ENCODE measurements at regions not wholly inside any gene's neighbourhood (a gene's known extent, or its start where the extent isn't known, plus 50 kb on each side); places are given as distances from the start of the nearest gene placed in this dataset.

GRCh38 chr21:25381936-25382452, 225.3 kb downstream of the MRPL39 start:
- no peak for DNase-seq (ENCODE audit: low read depth in 2 of 2)

DNA sequence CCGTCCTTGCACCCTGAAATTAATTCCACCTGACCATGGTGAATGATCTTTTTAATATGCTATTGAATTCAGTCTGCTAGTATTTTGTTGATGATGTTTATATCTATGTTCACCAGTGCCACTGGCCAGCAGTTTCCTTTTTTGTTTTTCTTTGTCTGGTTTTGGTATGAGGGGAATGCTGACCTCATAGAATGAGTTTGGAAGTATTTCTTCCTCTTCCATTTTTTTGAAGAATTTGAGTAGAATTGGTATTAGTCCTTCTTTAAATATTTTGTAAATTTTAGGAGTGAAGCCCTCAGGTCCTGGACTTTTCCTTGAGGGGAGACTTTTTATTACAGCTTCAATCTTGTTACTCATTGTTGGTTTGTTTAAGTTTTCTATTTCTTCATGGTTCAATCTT, 231.6 kb downstream of the MRPL39 start:
- no peak for DNase-seq (ENCODE audit: low read depth in 2 of 2)

GRCh38 chr21:25373126-25374082, 233.9 kb downstream of the MRPL39 start:
- no peak for DNase-seq (ENCODE audit: low read depth in 2 of 2)

- no peak for DNase-seq (ENCODE audit: low read depth in 2 of 2)
Measured at GRCh38 chr21:25371841-25372425, 235.3 kb downstream of the MRPL39 start.

- DNase-seq (ENCODE audit: low read depth in 2 of 2): peak; percentile 16 to 25
Measured at GRCh38 chr21:25370311-25370744, 237.0 kb downstream of the MRPL39 start.

DNA sequence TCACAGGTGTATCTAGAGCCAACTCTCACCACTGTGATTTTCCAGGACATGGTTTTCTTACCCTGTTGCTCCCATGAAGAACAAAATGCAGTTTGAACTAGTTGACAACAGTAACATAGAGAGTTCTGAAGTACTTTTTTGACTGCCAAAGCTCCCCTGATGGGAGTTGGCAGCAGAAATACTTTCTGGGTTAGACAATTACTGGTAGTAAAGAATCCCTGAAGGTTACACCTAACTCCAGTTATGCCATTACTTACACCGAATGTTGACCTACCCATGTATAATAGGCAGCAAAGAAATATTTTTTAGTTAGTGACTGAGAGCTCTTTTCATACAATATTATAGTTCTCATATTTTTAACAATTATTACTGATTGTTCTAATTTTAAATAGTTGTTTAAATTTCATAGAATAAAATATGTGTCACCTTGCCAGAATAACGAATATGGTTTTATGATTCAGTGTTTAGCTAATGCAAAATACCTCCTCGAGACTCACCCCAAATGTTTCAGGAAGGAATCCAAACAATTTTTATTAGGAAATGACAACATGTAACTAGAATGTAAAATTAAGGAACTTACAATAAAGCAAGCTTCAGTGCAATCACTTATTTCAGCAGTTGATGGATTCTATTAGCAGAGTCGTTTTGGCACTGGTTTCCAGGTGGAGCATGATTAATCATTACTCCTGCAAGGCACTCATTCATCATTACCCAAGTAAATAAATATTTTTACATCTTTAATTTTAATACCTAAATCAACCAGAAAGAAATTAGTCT, 237.6 kb downstream of the MRPL39 start:
- DNase-seq (ENCODE audit: low read depth in 2 of 2): no peak

DNA sequence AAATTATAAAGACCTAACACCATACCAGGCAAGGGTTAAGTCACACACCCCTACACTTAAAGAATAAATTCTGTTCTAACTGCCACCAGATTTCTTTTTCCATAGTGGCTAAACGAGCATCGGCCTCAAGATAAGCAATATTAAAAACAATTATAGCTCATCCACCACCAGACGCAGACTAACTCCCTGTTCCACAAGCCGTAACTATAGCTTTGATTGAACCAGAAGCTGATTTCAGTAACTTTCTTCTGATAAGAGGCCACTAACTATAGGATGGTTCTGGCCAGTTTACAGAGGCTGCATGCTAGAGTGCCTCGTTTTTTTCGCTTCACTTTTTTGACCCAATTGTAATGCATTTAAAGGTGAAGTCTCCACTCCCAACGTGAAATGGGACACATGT, 238.8 kb downstream of the MRPL39 start:
- DNase-seq (ENCODE audit: low read depth in 2 of 2): no peak

- no peak for DNase-seq (ENCODE audit: low read depth in 2 of 2)
Measured at GRCh38 chr21:25366116-25366515, 241.2 kb downstream of the MRPL39 start.

DNA sequence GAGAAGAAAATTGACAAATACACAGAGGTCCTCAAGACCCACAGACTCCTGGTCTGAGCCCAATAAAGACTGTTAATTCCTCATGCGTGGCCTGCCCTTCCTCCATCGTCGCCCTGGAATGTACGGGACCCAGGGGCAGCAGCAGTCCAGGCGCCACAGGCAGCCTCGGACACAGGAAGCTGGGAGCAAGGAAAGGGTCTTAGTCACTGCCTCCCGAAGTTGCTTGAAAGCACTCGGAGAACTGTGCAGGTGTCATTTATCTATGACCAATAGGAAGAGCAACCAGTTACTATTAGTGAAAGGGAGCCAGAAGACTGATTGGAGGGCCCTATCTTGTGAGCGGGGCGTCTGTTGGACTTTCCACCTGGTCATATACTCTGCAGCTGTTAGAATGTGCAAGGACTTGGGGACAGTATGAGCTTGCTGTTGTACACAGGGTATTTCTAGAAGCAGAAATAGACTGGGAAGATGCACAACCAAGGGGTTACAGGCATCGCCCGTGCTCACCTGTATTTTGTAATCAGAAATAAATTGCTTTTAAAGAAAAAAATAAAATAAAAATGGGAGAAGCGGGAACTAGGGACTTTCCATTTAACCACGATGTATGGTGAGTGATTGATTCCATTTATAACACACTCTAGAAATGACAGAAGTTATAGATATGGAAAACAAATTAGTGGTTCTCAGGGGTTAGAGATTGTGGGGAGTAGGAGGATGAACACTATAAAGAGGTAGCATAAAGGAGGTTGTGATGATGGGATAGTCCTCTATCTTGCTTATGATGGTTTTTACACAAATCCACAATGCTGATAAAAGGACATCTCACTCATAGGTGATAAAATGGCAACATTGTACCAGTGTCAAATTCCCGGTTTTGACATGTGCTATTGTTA, 244.7 kb downstream of the MRPL39 start:
- no peak for DNase-seq (ENCODE audit: low read depth in 2 of 2)

DNA sequence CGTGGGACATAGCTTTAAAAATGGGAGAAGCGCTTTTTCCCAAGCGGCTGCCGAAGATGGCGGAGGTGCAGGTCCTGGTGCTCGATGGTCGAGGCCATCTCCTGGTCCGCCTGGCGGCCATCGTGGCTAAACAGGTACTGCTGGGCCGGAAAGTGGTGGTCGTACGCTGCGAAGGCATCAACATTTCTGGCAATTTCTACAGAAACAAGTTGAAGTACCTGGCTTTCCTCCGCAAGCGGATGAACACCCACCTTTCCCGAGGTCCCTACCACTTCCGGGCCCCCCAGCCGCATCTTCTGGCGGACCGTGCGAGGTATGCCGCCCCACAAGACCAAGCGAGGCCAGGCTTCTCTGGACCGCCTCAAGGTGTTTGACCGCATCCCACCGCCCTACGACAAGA, 245.5 kb downstream of the MRPL39 start:
- DNase-seq (ENCODE audit: low read depth in 2 of 2): no peak

DNA sequence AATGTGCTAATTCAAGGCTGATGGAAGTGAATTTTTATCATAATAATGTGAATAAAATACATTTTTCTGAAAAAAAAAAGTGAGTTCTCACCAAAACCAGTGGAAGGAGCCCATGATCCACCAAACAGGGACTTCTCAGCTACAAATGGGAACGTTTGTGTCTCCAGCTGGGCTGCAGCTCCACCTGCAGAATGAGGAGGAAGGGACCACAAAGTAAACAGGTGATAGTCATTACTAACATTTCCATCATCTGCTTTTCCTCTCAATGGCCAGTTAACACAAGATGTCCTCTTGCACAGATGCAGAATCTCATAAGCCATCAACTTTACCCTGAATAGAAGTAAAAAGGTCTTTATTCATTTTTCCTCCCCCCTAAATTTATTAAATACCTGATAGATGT, 246.2 kb downstream of the MRPL39 start:
- DNase-seq (ENCODE audit: low read depth in 2 of 2): no peak

GRCh38 chr21:25360593-25360992, 246.7 kb downstream of the MRPL39 start:
- no peak for DNase-seq (ENCODE audit: low read depth in 2 of 2)

GRCh38 chr21:25359724-25360123, 247.6 kb downstream of the MRPL39 start:
- no peak for DNase-seq (ENCODE audit: low read depth in 2 of 2)

DNA sequence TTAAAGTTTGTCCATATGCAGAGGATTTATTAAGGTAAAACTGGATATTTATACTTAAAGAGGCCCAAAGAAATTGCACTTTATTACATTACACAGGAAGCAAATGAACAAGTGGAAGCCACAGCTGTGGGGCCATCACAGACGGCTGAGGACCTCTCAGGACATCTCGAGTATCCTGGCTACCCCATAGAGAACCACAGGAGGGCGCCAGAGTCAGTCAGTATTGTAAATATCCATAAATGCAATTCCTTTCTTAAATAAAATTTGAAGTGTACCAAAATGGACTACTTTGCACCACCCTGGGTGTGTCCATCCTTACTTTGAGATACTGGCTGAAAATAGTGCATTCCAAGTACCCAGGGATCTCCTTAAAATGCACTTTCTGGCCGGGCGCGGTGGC, 257.2 kb downstream of the MRPL39 start:
- no peak for DNase-seq (ENCODE audit: low read depth in 2 of 2)

GRCh38 chr21:25343774-25344545, 263.3 kb downstream of the MRPL39 start:
- DNase-seq (ENCODE audit: low read depth in 2 of 2): no peak

GRCh38 chr21:25342816-25343215, 264.5 kb downstream of the MRPL39 start:
- no peak for DNase-seq (ENCODE audit: low read depth in 2 of 2)

GRCh38 chr21:25341981-25342380, 265.3 kb downstream of the MRPL39 start:
- no peak for DNase-seq (ENCODE audit: low read depth in 2 of 2)

DNA sequence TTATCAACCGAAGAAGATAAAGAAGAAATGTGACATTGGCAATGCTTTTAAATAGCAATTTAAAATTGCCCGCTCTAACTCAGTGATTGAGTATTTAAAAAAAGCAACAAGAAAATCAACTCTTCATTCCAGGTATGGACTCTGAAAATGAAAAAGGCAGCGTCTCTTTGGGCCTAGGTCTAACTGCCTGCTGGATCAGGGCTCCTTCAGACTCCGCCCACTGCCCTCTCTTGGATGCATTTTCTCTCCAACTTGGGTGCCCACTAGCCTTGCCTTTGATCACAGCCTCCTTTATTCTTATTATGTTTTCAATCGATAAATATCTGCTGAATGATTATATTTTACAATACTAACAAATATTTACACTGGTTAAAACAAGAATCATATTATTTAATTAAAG, 268.9 kb downstream of the MRPL39 start:
- no peak for DNase-seq (ENCODE audit: low read depth in 2 of 2)

- DNase-seq (ENCODE audit: low read depth in 2 of 2): no peak
Measured at GRCh38 chr21:25334046-25334730, 273.1 kb downstream of the MRPL39 start.

GRCh38 chr21:25331286-25331685, 276.0 kb downstream of the MRPL39 start:
- no peak for DNase-seq (ENCODE audit: low read depth in 2 of 2)

All from stimulated activated CD8-positive, alpha-beta memory T cell treated with anti-CD3 and anti-CD28 coated beads, Interleukin-15, amount 100 ng/mL, for 48 hours (primary cell).